ENCODE measurements at regions not wholly inside any gene's neighbourhood (a gene's known extent, or its start where the extent isn't known, plus 50 kb on each side); places are given as distances from the start of the nearest gene placed in this dataset.

GRCh38 chr12:58978717-58979116 is 58.4 kb upstream of the LRIG3 start:
- no peak overlapping the region for H3K4me3 ChIP-seq (ENCODE audit: low read length)
- H3F3A ChIP-seq (ENCODE audit: control insufficient read depth, insufficient read depth): no peaks in the 10 kb centered on the region
- no peaks in the 10 kb centered on the region for H3K9me3 ChIP-seq (ENCODE audit: control insufficient read depth, insufficient read depth, low read length)
- no peak for TF ChIP-seq EZH2phosphoT487 (IDR thresholded peaks at IDR 0.05; ENCODE audit: borderline replicate concordance, low read length)
- TF ChIP-seq CTCF (IDR thresholded peaks at IDR 0.05; ENCODE audit: low read depth, low read length, poor library complexity, severe bottlenecking): no peak
- H3K27ac ChIP-seq (ENCODE audit: low read depth, low read length): no peak overlapping the region
- no peaks in the 10 kb centered on the region for H3K9me2 ChIP-seq (replicated peaks; ENCODE audit: control insufficient read depth, low read length)
- H3K27me3 ChIP-seq (ENCODE audit: control insufficient read depth, low read length): no peaks in the 10 kb centered on the region
- no peak overlapping the region for H3K4me2 ChIP-seq (ENCODE audit: low read length)
- H3K79me2 ChIP-seq (ENCODE audit: control insufficient read depth, low read length): no peaks in the 10 kb centered on the region
- no peaks in the 10 kb centered on the region for H3K36me3 ChIP-seq (ENCODE audit: control insufficient read depth, low read length)
- no peaks in the 10 kb centered on the region for H3K4me1 ChIP-seq (ENCODE audit: control insufficient read depth, low read length)
- H4K20me1 ChIP-seq (ENCODE audit: control insufficient read depth, insufficient read depth, low read depth, low read length): no peaks in the 10 kb centered on the region

GRCh38 chr12:58977476-58977875 is 57.2 kb upstream of the LRIG3 start:
- Histone ChIP-seq H3K79me2 (ENCODE audit: control insufficient read depth, low read length) (no peaks in the 10 kb centered on the region), H3F3A (ENCODE audit: control insufficient read depth, insufficient read depth) (no peaks in the 10 kb centered on the region), H3K27ac (ENCODE audit: low read depth, low read length) (no peak overlapping the region), H3K4me2 (ENCODE audit: low read length) (no peak overlapping the region), H3K36me3 (ENCODE audit: control insufficient read depth, low read length) (no peaks in the 10 kb centered on the region), H3K9me2 (replicated peaks; ENCODE audit: control insufficient read depth, low read length) (no peaks in the 10 kb centered on the region), H4K20me1 (ENCODE audit: control insufficient read depth, insufficient read depth, low read depth, low read length) (no peaks in the 10 kb centered on the region), H3K27me3 (ENCODE audit: control insufficient read depth, low read length) (no peaks in the 10 kb centered on the region), H3K4me3 (ENCODE audit: low read length) (no peak overlapping the region), H3K9me3 (ENCODE audit: control insufficient read depth, insufficient read depth, low read length) (no peaks in the 10 kb centered on the region), H3K4me1 (ENCODE audit: control insufficient read depth, low read length) (no peaks in the 10 kb centered on the region)
- TF ChIP-seq CTCF (IDR thresholded peaks at IDR 0.05; ENCODE audit: low read depth, low read length, poor library complexity, severe bottlenecking) (no peak), EZH2phosphoT487 (IDR thresholded peaks at IDR 0.05; ENCODE audit: borderline replicate concordance, low read length) (no peak)

- Histone ChIP-seq H3F3A (ENCODE audit: control insufficient read depth, insufficient read depth) (no peaks in the 10 kb centered on the region), H3K4me1 (ENCODE audit: control insufficient read depth, low read length) (no peaks in the 10 kb centered on the region), H3K9me3 (ENCODE audit: control insufficient read depth, insufficient read depth, low read length) (no peaks in the 10 kb centered on the region), H3K36me3 (ENCODE audit: control insufficient read depth, low read length) (no peaks in the 10 kb centered on the region), H3K27me3 (ENCODE audit: control insufficient read depth, low read length) (no peaks in the 10 kb centered on the region), H3K79me2 (ENCODE audit: control insufficient read depth, low read length) (no peaks in the 10 kb centered on the region), H4K20me1 (ENCODE audit: control insufficient read depth, insufficient read depth, low read depth, low read length) (no peaks in the 10 kb centered on the region), H3K4me3 (ENCODE audit: low read length) (no peak overlapping the region), H3K9me2 (replicated peaks; ENCODE audit: control insufficient read depth, low read length) (no peaks in the 10 kb centered on the region), H3K4me2 (ENCODE audit: low read length) (no peak overlapping the region), H3K27ac (ENCODE audit: low read depth, low read length) (no peak overlapping the region)
- no peak for TF ChIP-seq EZH2phosphoT487 (IDR thresholded peaks at IDR 0.05; ENCODE audit: borderline replicate concordance, low read length)
- no peak for TF ChIP-seq CTCF (IDR thresholded peaks at IDR 0.05; ENCODE audit: low read depth, low read length, poor library complexity, severe bottlenecking)
Observed at GRCh38 chr12:58976146-58976545, 55.8 kb upstream of the LRIG3 start.
